ENCODE measurements at regions not wholly inside any gene's neighbourhood (a gene's known extent, or its start where the extent isn't known, plus 50 kb on each side); places are given as distances from the start of the nearest gene placed in this dataset.

DNA sequence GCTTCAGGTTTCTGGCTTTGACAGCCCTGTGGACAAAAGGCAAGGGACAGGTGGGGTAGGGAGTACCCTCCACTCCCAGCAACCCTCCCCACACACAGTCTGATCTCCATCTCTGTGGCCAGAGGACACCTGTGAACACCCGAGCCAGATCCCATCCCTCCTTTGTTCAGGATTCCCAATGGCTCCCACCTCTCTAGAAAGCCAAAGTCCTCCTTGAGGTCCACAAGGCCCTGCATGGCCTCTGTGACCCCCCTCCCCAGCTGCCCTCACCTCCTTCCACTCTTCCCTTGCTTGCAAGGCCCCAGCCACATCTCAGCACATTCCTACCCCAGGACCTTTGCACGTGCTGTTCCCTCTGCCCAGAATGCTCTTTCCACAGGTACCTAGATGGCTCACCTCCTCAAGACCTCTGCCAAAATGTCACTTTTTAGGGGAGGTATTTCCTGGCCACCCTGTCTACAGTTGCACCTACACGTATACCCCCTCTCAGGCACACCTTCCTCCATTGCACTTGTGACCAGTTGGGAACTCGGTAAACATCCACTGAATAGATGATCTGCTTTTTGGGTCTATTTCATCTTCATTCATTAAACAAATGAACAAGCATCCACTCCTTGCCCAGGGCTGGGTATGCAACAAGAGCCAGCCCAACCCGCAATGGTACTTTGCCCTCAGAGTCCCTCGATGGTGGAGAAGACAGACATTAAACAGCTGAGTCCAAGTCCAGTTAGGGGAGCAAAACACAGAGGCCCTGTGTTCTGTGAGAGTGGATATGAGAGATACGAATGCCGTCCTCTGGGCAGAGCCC is 107.0 kb downstream of the CRLF3 start:
- TF ChIP-seq CTCF (IDR thresholded peaks at IDR 0.05) = no peak
- no peak for TF ChIP-seq POLR2A (IDR thresholded peaks at IDR 0.05)
